ENCODE measurements at regions not wholly inside any gene's neighbourhood (a gene's known extent, or its start where the extent isn't known, plus 50 kb on each side); places are given as distances from the start of the nearest gene placed in this dataset.

- Histone ChIP-seq H3K9ac (ENCODE audit: extremely low read depth, insufficient read length, low read length) (no peak overlapping the region), H3K14ac (ENCODE audit: insufficient read depth, low read length) (no peak overlapping the region), H4K8ac (replicated peaks; ENCODE audit: insufficient read length, low read depth, low read length) (no peak overlapping the region), H3K18ac (ENCODE audit: insufficient read length, low read depth, low read length) (no peak overlapping the region), H3K4ac (ENCODE audit: low read depth, low read length) (no peak overlapping the region), H3T11ph (ENCODE audit: low read length) (no peak overlapping the region), H2AK5ac (ENCODE audit: insufficient read length, low read length) (no peak overlapping the region), H3K27me3 (ENCODE audit: insufficient read depth, low read length) (no peaks in the 10 kb centered on the region), H4K5ac (ENCODE audit: insufficient read length, low read depth, low read length) (no peak overlapping the region), H3K56ac (ENCODE audit: insufficient read length, low read depth, low read length) (no peak overlapping the region), H2BK15ac (ENCODE audit: low read depth, low read length) (no peak overlapping the region), H2BK20ac (ENCODE audit: low read depth, low read length, poor library complexity, severe bottlenecking) (no peak overlapping the region), H3K79me1 (ENCODE audit: insufficient read depth, low read depth, low read length, poor library complexity, severe bottlenecking) (no peaks in the 10 kb centered on the region), H4K91ac (ENCODE audit: insufficient read length, low read depth, low read length) (no peak overlapping the region), H3K23ac (ENCODE audit: insufficient read length, low read depth, low read length) (no peak overlapping the region), H3K27ac (ENCODE audit: insufficient read length, low read depth, low read length) (no peak overlapping the region), H2AFZ (ENCODE audit: low read length) (no peak overlapping the region), H3K4me1 (ENCODE audit: insufficient read depth, low read length) (no peaks in the 10 kb centered on the region), H3K23me2 (ENCODE audit: insufficient read length, low read depth, low read length, poor library complexity, severe bottlenecking) (no peaks in the 10 kb centered on the region), H3K4me2 (ENCODE audit: insufficient read depth, insufficient read length, low read length) (no peak overlapping the region), H3K79me2 (ENCODE audit: insufficient read depth, low read length) (no peaks in the 10 kb centered on the region), H2BK12ac (ENCODE audit: insufficient read length, low read depth, low read length) (no peak overlapping the region), H2BK120ac (ENCODE audit: low read depth, low read length, poor library complexity, severe bottlenecking) (no peak overlapping the region), H3K9me3 (ENCODE audit: control insufficient read depth, low read depth, low read length) (no peaks in the 10 kb centered on the region), H2BK5ac (ENCODE audit: insufficient read length, low read length) (no peak overlapping the region), H4K20me1 (ENCODE audit: control insufficient read depth, insufficient read depth, insufficient read length) (no peaks in the 10 kb centered on the region)
- Mint-ChIP-seq H3K36me3 (ENCODE audit: insufficient read depth in 1 of 3, low read depth in 3 of 3) (peaks cover 0 to 1% (median 0%) of the 10 kb centered on the region in 3 experiments; a peak in 1 of 7 replicates), H3K4me1 (no peaks in the 10 kb centered on the region), H3K4me3 (no peak overlapping the region), H3K27ac (no peak overlapping the region), H3K27me3 (ENCODE audit: low read depth) (no peaks in the 10 kb centered on the region), H3K9me3 (peaks cover 5 to 6% of the 10 kb centered on the region in 2 experiments; a peak in 3 of 5 replicates)
- TF ChIP-seq CTCF (conservative IDR thresholded peaks at IDR 0.05) = no peak
- no peak for DNase-seq
- WGBS (ENCODE audit: extremely low coverage, insufficient read length, low lambda C conversion rate) = no CpG with 5 or more reads among the region's 11 CpGs
Observed at GRCh38 chr5:11997942-11998341, 93.7 kb upstream of the CTNND2 start.
